ENCODE measurements at regions not wholly inside any gene's neighbourhood (a gene's known extent, or its start where the extent isn't known, plus 50 kb on each side); places are given as distances from the start of the nearest gene placed in this dataset.
A peak's percentile ranks its signal among the peaks of the same experiment; 100 is the strongest.
"Not testable (repeated sequence)": the region's sequence is repeated elsewhere in the genome, so short reads cannot be mapped to it uniquely, and the experiment has no call there.

DNA sequence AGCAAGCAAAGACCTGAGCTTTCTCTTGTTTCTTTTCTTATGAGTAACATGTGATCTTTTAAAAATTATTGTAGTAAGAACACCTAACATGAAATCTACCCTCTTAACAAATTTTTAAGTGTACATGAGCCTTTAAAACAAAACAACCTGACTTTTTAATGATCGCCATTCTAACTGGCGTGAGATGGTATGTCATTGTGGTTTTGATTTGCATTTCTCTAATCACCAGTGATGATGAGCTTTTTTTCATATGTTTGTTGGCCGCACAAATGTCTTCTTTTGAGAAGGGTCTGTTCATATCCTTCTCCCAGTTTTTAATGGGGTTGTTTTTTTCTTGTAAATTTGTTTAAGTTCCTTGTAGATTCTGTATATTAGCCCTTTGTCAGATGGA is 73.7 kb upstream of the BMP2 start:
- DNase-seq (ENCODE audit: low read depth in 2 of 3, low spot score in 2 of 3): not testable (repeated sequence)

DNA sequence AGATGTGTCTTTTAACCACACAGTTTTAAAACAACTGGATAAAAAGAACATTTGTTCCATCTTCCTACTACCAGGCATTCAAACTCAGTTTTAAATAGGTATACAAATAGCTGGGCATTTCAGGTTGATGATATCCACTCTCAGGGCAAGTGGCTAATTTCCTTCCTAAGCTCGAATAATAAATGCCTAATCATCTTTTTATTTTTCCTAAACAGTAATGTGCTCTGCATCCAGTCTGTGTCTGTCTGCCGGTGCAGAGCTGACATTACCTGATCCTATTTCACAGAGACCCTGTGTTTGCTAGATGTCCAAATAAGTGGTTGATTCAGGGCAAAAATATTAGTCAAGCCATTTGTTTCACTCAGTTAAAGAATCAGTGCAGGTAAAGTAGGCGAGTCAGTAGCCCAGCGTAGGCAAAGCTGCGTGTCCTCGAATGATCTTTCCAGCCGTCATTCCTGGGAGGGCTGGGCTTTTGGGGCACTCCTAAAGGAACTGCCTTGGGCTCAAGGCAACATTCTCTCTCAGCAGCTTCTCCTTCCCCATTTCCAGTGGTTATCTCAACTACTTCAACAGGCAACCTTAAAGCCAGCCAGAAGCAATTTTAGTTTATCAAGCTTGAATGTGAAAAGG is 74.2 kb upstream of the BMP2 start:
- DNase-seq (ENCODE audit: low read depth in 2 of 3, low spot score in 2 of 3): no peak

DNA sequence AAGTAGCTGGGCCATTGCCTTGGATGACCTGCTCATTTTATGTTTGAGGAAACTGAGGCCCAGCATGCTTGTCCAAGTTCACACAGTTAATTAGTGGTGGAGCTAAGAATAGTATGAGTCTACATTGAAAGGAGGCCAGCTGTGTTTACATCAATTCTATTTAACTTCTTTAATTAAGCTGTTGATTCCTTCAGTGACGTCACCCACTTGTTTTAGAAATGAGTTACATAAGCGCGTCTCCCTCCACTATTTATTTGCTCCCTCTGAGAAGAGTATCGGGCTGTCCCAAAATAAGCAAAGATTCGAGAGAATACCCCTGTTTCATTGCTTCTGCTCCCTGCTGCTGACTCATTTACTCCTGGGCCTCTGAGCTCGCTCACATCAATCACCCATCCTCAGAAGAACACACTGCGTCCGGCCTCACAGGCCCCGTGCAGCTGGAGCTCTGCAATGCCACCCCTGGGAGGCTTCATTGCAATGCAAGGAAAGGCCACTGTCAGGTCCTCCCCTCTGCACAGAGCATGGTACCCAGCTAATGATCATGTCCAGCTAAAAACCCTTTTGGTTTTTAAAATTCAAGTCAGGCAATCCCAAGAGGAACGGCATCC is 74.8 kb upstream of the BMP2 start:
- DNase-seq (ENCODE audit: low read depth in 2 of 3, low spot score in 2 of 3): no peak

DNA sequence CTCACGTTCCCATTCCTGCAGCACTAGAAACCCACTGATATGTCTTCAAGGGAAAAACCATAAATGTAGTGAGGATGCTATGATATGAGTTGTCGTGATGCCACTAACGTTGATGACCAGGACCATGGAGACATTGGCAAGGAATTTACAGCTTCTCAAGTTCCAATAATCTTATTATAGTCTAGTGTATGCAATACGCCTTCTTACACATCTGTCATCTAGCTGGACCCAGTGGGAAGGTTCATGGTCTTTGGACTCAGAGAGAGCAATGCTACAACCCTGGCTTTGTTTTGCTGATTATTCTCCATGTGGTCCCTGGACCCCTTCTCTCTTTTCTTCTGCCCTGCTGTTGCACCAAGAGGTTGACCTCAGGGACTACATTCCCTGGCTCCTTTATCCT is 76.0 kb upstream of the BMP2 start:
- no peak for DNase-seq (ENCODE audit: low read depth in 2 of 3, low spot score in 2 of 3)

DNA sequence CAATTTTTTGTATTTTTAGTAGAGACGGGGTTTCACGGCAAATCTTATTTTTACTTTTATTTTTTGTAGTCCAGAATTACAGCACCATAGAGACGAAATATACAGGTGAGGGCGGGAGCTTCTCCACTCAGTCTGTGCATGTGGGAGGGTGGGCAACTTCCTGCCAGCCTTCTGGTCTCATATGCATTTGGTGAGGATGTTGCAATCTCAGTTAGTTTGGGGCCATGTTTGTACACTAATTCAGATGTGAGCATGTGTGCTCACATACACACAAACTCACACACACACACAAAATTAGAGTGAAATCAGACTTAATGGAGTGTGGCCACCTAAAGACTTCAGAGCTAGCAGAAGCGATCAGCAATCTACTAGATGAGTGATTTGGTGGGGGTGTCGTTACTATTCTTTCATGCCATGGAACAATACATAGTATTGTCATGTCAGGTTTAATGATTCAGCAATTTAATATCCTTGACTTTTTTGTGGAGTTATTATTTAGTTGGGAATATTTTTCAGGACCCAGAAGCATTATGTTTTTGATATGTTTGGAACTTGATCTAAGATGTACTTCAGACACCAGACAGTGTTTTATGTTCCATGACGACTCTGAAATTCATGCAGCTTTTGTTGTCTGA is 78.0 kb upstream of the BMP2 start:
- no peak for DNase-seq (ENCODE audit: low read depth in 2 of 3, low spot score in 2 of 3)

DNA sequence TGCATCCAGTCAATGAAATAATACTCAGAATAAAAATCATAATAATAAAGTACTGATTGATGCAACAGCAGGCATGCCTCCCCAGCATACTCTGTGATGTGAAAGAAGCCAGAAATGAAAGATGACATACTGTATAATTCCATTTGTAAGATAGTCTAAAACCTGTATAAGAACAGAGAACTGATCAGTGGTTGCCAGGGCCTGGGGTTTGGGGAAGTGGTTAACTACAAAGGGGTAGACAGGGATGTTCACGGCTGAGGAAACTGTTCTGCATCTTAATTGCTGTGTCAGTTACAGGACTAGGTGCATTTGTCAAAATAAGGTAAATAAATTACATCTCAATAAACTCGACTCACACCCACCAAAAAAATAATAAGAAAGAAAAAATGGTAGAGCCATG is 81.3 kb upstream of the BMP2 start:
- DNase-seq (ENCODE audit: low read depth in 2 of 3, low spot score in 2 of 3): peak in 1 of 3 donors; percentile 59

DNA sequence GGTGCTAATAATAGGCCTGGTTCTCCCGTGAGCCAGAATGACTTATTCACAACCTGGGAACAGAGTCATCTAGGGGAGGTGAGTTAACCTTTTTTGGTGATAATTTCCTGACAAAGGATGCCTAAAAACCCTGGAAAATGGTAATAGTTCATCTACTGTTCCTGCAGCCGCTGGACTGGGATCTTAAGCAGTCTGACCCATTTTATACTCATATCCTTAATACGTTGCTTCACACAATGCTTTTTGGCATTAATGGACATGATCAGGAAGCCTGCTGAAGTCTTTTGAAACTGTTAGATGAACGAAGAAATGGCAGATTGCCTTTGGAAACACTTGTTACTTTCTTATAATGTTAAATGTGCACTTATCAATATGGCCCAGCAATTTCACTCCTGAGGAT is 81.9 kb upstream of the BMP2 start:
- DNase-seq (ENCODE audit: low read depth in 2 of 3, low spot score in 2 of 3): no peak

DNA sequence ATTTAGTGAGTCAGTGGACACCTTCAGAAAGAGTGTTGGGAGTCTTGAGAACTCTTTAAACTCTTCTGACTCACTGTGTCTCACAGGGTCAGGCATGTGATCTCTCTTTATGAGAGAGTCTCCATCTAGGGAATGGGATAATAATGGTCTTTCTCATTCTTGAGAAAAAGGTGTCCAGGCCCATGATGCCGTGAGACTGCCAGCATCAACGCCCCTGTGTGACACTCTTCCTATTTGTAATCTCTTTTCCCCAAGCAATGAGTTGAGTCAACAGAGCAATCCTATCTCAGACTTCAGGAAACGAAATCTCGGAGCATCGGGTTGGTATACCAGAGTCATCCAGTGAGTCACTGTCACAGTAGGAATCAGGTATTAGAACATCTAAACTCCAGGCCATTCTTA is 82.3 kb upstream of the BMP2 start:
- DNase-seq (ENCODE audit: low read depth in 2 of 3, low spot score in 2 of 3): no peak

DNA sequence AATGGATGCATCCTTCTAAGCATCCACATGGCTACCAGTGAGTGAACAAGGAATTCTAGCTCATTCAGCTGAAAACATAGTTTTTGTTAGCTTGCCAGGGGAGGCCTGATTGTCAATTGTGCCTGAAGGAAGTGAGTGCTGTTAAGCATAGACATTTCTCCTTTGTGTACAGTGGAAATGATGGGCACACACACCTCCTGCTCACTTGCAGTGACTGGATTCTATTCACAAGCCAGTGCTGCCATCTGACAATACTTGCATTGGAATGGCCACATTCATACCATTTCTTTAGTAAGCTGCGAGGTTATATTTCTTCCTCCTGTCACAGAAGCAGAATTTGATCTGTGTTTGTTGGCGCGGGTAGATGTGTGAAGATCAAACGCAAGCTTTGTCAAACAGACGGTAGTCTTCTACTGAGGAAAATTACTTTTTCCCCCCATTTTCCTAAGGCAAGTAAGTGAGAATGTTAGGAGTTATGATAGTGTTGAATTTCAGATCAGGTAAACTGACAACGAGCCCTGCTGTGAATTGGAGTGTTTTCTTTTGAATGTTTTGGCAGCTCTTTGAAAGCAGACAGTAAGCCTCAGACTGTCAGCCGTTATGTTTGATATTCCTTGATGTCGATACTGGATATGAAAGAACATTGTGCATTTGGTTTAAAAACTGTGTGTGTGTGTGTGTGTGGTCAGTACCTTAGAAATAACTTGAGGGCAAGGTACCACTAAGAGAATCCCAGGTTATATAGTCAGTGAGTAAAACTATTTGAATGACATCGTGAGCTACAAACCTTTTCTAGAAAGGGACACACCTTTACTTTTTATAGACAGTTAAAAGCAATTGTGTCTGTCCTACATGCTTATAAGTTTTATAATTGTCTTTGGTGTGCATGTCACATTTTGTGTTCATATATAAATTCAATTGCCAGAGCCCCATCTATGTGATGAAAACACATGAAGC is 84.2 kb upstream of the BMP2 start:
- no peak for DNase-seq (ENCODE audit: low read depth in 2 of 3, low spot score in 2 of 3)

DNA sequence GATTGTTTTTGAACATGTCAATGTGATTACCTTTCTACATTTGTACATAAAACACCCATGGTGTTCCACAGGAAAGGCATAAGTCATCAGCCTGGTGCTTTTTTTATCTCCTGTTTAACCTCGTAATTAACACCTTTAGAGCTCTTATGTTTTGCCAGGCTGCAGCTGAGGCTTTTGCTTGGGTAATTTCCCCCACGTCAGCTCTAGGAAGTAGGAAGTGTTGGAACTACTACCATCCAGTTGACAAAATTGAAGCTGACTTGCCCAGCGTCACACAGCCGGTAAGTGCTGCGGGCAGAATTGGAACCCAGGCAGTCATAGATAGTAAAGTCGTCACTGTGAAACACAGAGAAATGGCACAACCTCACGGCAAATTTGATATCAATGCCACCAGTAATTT is 86.6 kb upstream of the BMP2 start:
- DNase-seq (ENCODE audit: low read depth in 2 of 3, low spot score in 2 of 3): no peak

DNA sequence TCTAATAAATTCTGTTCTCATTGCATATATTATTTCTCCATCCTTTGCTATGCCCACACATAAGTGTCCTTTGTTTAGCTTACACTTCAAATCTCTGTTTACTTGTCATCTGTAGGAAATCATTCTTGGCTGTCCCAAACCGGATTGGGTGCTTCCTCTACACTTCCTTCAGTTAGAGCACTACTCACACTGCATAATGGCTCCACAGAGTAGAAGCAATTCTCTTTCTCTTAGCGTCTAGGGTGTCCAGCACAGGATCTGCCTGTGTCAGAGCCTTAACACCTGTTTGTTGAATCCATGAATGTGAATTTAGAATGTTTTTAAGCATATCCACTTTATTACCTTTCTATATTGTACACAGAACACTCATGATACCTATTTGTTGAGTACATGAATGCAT is 87.0 kb upstream of the BMP2 start:
- DNase-seq (ENCODE audit: low read depth in 2 of 3, low spot score in 2 of 3): no peak

DNA sequence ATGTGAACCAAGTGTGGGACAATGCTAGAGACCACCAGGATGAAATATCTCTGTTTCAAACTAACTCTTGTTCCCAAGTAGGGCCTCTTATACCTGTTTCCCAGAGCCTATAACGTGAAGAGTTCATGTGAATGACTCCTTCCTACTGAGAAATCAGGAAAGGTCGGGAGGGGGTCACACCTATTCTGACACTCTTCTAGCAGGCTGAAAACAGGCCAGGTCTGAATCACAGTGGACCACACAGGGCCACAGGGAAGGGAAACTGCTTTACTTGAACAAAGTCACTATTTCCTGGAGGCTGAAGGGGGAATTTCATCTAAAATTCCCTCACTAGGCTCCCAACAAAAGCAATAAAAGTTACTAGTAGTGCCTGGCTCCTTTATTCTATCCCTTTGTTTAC is 88.4 kb upstream of the BMP2 start:
- DNase-seq (ENCODE audit: low read depth in 2 of 3, low spot score in 2 of 3): no peak

DNA sequence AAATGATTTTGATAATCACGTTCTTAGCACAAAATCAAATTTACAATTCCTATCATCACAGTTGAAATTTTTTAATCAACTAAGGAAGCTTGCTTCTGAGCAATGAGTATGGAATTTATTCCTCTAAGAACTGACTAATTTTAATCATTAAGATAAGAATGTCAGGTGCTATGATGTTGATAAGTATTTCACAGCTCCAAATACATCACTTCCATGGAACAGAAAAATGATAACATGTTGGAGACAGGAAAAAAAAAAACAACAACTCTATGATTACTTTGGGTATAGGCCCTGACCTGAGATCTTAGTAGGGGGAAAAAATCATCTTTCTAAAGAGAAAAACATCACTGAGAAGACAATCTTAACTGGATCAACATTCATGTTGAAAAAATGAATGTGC is 89.4 kb upstream of the BMP2 start:
- DNase-seq (ENCODE audit: low read depth in 2 of 3, low spot score in 2 of 3): no peak

DNA sequence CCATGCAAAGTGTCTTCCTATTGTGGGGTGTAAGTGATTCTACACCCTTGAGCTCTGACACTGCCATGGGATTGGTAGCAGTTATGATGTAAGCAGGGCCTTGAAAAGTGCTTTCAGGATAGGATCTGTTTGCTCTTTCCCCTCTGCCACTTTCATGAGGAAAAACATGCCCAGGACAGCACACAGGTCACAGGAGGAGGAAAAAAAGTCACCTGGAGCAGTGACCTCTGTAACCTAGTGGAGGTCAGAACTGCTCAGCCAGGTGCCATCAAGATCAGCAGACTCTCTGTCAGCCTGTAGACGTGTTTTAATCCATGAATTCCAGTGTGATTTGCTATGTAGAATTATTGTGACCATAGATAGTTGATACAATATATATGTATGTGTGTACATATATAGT is 92.7 kb upstream of the BMP2 start:
- DNase-seq (ENCODE audit: low read depth in 2 of 3, low spot score in 2 of 3): no peak

DNA sequence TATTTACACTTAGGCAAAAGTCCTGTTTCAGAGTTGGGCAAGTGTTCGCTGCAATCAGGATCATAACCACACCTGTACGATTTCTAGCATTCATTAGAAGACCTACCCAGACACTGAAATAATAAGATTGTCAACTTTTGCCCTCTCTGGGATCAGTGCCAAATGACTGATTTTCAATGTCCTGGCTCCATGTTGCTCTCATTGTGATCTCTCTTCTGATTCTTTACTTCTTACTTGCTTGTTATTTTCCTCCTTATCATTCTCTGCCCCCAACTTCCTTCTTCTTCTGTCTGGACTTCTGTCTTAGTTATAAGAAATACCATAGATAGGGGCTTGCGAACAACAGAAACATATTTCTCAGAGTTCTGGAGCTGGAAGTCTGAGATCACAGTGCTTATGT is 94.4 kb upstream of the BMP2 start:
- no peak for DNase-seq (ENCODE audit: low read depth in 2 of 3, low spot score in 2 of 3)

DNA sequence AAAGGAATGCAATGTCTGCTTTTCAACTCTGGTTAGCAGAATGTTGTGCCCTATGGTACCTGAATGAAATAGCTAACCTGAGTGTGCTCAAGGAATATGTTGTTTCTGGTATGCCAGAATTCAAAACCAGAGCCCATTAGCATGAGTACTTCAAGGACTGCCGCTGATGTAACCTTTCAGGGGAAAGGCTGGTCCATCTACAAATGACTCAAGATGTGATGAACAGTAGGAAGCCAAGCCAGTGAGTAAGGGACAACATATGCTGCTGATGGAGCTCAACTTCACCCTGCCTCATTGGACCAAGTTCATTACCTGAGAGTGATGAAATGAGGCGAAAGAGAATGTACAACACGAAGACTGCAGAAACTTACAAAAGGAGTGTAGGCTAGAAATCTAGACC is 95.7 kb upstream of the BMP2 start:
- DNase-seq (ENCODE audit: low read depth in 2 of 3, low spot score in 2 of 3): no peak

DNA sequence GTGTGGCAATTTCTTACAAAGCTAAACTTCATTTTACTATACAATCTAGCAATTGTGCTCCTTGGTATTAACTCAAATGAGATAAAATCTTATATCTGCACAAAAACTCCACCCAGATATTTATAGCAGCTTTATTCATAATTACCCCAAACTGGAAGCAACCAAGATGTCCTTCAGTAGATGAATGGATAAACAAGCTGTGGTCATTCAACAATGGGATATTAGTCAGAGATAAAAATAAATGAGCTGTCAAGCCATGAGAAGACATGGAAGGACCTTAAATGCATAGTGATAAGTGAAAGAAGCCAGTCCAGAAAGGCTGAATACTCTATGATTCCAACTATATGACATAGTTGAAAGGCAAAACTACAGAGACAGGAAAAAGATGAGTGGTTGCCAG is 98.9 kb upstream of the BMP2 start:
- DNase-seq (ENCODE audit: low read depth in 2 of 3, low spot score in 2 of 3): no peak

DNA sequence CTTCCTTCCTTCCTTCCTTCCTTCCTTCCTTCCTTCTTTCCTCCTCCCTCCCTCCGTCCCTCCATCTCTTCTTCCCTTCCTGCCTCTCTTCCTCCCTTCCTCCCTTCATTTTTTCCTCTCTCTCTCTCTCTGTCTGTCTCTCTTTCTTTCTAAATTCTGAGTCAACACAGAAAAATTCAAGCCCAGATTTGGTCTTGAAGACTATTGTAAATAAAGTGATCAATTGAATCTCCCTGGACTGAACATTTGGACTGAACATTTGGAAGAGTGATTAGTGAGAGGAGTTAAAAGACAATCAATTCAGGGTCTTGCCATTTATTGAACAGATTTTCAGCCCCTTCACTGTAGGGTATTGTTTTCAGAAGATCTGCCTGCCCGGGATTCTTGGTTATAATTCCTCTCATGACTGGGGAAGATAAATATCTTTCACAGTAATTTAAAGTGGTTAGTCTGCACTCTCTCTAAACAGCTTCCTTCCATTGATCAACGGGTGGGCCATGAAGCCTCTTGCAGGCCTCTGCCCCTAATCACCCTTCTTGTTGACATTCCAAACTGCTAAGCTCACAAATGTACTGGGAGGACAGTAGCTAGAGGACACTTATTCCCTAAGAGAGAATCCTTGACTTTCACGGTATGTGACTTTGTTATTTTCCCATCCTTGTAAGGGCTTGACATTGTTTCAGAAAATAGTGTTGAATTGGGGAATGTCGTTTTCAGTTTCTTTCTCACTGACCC is 101.7 kb upstream of the BMP2 start:
- DNase-seq (ENCODE audit: low read depth in 2 of 3, low spot score in 2 of 3): no peak

DNA sequence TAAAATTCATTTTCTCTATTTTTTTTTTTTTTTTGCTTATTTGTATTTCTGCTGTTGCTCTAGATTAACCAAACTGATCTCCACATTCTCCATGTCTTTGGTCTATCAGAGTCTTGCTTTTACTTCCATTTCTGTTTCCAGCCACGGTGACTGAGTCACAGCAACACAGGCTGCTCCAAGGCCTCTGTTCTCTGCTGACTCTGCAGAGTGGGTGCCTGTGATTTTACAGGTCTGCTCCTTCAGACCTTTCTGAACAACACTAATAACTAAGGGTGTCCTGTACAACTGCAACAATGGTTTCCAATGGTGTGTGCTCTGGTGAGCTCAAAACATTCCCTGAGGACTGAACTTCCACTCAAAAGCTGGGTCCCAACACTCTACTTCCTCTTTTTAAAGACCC is 102.3 kb upstream of the BMP2 start:
- DNase-seq (ENCODE audit: low read depth in 2 of 3, low spot score in 2 of 3): no peak

DNA sequence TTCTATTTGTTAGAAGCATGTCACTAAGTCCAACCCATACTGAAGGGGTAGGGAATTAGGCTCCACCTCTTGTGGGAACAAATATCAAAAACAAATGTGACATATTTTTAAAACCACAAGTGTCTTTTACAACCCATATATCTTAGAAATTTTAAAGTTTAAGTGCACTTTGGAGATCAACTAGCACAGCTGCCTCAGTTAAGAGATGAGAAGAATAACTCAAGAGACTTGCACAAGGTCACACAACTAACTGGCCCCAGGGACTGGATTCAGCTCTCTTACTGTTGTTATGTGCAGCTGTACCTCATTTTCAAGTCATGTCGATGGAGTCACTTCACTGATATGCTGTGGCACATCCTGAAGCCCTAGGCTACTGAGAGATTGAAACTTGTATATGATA is 102.9 kb upstream of the BMP2 start:
- no peak for DNase-seq (ENCODE audit: low read depth in 2 of 3, low spot score in 2 of 3)

Data from hematopoietic multipotent progenitor cell (in vitro differentiated cells).